ENCODE measurements at regions not wholly inside any gene's neighbourhood (a gene's known extent, or its start where the extent isn't known, plus 50 kb on each side); places are given as distances from the start of the nearest gene placed in this dataset.

- no peak for TF ChIP-seq HNF4A (conservative IDR thresholded peaks at IDR 0.05)
- no peak for TF ChIP-seq ATF3 (IDR thresholded peaks at IDR 0.05)
- TF ChIP-seq RAD21 (IDR thresholded peaks at IDR 0.05): no peak
- DNase-seq (ENCODE audit: low spot score): no peak
- Histone ChIP-seq H3K9me3 (ENCODE audit: control insufficient read depth in 4 of 4, low read length in 3 of 4) (no peaks in the 10 kb centered on the region), H3K9ac (ENCODE audit: low read depth in 1 of 2, low read length in 2 of 2) (no peak overlapping the region), H3K36me3 (ENCODE audit: control insufficient read depth in 4 of 4, insufficient read depth in 3 of 4, low read depth in 1 of 4, low read length in 3 of 4) (no peaks in the 10 kb centered on the region), H3K4me1 (ENCODE audit: control insufficient read depth in 4 of 4, insufficient read depth in 4 of 4, low read length in 3 of 4) (no peaks in the 10 kb centered on the region), H3K4me3 (ENCODE audit: low read depth in 1 of 3, low read length in 3 of 3) (no peak overlapping the region), H3K27me3 (ENCODE audit: control insufficient read depth in 4 of 4, insufficient read depth in 4 of 4, low read length in 3 of 4) (no peaks in the 10 kb centered on the region), H3K27ac (ENCODE audit: low read depth in 1 of 2, low read length in 2 of 2) (no peak overlapping the region)
- 23% methylated on average over 1 of the region's 1 CpG for WGBS
Measured at GRCh38 chr12:13727707-13728195, 253.7 kb downstream of the GRIN2B start.

- H3K36me3 ChIP-seq (ENCODE audit: control insufficient read depth in 4 of 4, insufficient read depth in 3 of 4, low read depth in 1 of 4, low read length in 3 of 4): no peaks in the 10 kb centered on the region
- no peaks in the 10 kb centered on the region for H3K4me1 ChIP-seq (ENCODE audit: control insufficient read depth in 4 of 4, insufficient read depth in 4 of 4, low read length in 3 of 4)
- WGBS: 37% methylated on average over 1 of the region's 1 CpG
- no peak for DNase-seq (ENCODE audit: low spot score)
- no peaks in the 10 kb centered on the region for H3K9me3 ChIP-seq (ENCODE audit: control insufficient read depth in 4 of 4, low read length in 3 of 4)
- H3K4me3 ChIP-seq (ENCODE audit: low read depth in 1 of 3, low read length in 3 of 3): no peak overlapping the region
- no peak overlapping the region for H3K27ac ChIP-seq (ENCODE audit: low read depth in 1 of 2, low read length in 2 of 2)
- TF ChIP-seq CTCF (IDR thresholded peaks at IDR 0.05; ENCODE audit: low read depth, low read length, missing input control) (no peak), NR2F2 (IDR thresholded peaks at IDR 0.05) (no peak), TAF1 (conservative IDR thresholded peaks at IDR 0.05) (no peak), FOXA2 (IDR thresholded peaks at IDR 0.05) (no peak), RAD21 (IDR thresholded peaks at IDR 0.05) (no peak)
- peaks cover 0 to 4% (median 0%) of the 10 kb centered on the region in 4 donors for H3K27me3 ChIP-seq (ENCODE audit: control insufficient read depth in 4 of 4, insufficient read depth in 4 of 4, low read length in 3 of 4)
- H3K9ac ChIP-seq (ENCODE audit: low read depth in 1 of 2, low read length in 2 of 2): no peak overlapping the region
Measured at GRCh38 chr12:13725049-13725448, 256.4 kb downstream of the GRIN2B start.

GRCh38 chr12:13724136-13724535 is 257.3 kb downstream of the GRIN2B start:
- peaks cover 0 to 4% (median 0%) of the 10 kb centered on the region in 4 donors for H3K27me3 ChIP-seq (ENCODE audit: control insufficient read depth in 4 of 4, insufficient read depth in 4 of 4, low read length in 3 of 4)
- H3K4me3 ChIP-seq (ENCODE audit: low read depth in 1 of 3, low read length in 3 of 3): no peak overlapping the region
- no peak overlapping the region for H3K9ac ChIP-seq (ENCODE audit: low read depth in 1 of 2, low read length in 2 of 2)
- TF ChIP-seq TAF1 (conservative IDR thresholded peaks at IDR 0.05) (no peak), YY1 (IDR thresholded peaks at IDR 0.05) (no peak), ATF3 (IDR thresholded peaks at IDR 0.05) (no peak), CTCF (IDR thresholded peaks at IDR 0.05; ENCODE audit: low read depth, low read length, missing input control) (no peak), GABPA (IDR thresholded peaks at IDR 0.05 in 1 of 2, conservative IDR thresholded peaks at IDR 0.05 in 1 of 2) (no peak), RXRA (IDR thresholded peaks at IDR 0.05) (no peak)
- no peaks in the 10 kb centered on the region for H3K36me3 ChIP-seq (ENCODE audit: control insufficient read depth in 4 of 4, insufficient read depth in 3 of 4, low read depth in 1 of 4, low read length in 3 of 4)
- no peaks in the 10 kb centered on the region for H3K4me1 ChIP-seq (ENCODE audit: control insufficient read depth in 4 of 4, insufficient read depth in 4 of 4, low read length in 3 of 4)
- H3K9me3 ChIP-seq (ENCODE audit: control insufficient read depth in 4 of 4, low read length in 3 of 4): no peaks in the 10 kb centered on the region
- WGBS: 60% methylated on average over 1 of the region's 1 CpG
- no peak for DNase-seq (ENCODE audit: low spot score)
- no peak overlapping the region for H3K27ac ChIP-seq (ENCODE audit: low read depth in 1 of 2, low read length in 2 of 2)

Measured in liver (tissue), 8 donors.